ENCODE measurements at regions not wholly inside any gene's neighbourhood (a gene's known extent, or its start where the extent isn't known, plus 50 kb on each side); places are given as distances from the start of the nearest gene placed in this dataset.

DNA sequence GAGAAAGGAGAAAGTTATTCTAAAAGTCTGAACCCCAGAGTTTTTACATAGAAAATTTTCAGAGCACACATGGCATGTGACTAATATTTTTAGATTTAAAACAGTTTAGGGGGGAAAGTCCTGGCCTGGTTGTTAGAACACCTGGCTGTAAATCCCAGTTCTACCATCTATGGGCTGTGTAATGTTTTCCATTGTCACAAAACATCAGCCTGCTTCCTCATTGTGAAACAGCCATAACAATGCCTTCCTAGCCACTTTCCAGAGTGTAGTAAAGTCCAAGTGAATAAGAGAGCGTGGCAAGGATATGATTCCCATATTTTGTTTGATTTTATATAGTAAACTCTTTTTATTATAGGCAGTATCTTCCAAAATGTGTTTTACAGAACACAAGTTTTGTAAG is 310.0 kb upstream of the DCN start:
- H3K4me2 ChIP-seq (ENCODE audit: low read depth, low read length): no peak overlapping the region
- no peaks in the 10 kb centered on the region for H3K4me1 ChIP-seq (ENCODE audit: low read length)
- H3K9me3 ChIP-seq (replicated peaks; ENCODE audit: insufficient read depth, low read length): no peaks in the 10 kb centered on the region
- no peak overlapping the region for H2AFZ ChIP-seq (ENCODE audit: low read length)
- no peak for DNase-seq
- no peak overlapping the region for H3K4me3 ChIP-seq (ENCODE audit: low read length)
- no peaks in the 10 kb centered on the region for H3K27me3 ChIP-seq (replicated peaks; ENCODE audit: insufficient read depth, low read length)
- H3K9ac ChIP-seq (ENCODE audit: low read length): no peak overlapping the region
- no peak overlapping the region for H3K27ac ChIP-seq (ENCODE audit: low read length)
- H3F3A ChIP-seq (ENCODE audit: insufficient read depth, low read length): no peaks in the 10 kb centered on the region
- TF ChIP-seq EZH2phosphoT487 (IDR thresholded peaks at IDR 0.05; ENCODE audit: low read length) (no peak), EZH2 (optimal IDR thresholded peaks at IDR 0.05; ENCODE audit: low read depth, low read length) (no peak)
- TF ChIP-seq, protein P1, sequence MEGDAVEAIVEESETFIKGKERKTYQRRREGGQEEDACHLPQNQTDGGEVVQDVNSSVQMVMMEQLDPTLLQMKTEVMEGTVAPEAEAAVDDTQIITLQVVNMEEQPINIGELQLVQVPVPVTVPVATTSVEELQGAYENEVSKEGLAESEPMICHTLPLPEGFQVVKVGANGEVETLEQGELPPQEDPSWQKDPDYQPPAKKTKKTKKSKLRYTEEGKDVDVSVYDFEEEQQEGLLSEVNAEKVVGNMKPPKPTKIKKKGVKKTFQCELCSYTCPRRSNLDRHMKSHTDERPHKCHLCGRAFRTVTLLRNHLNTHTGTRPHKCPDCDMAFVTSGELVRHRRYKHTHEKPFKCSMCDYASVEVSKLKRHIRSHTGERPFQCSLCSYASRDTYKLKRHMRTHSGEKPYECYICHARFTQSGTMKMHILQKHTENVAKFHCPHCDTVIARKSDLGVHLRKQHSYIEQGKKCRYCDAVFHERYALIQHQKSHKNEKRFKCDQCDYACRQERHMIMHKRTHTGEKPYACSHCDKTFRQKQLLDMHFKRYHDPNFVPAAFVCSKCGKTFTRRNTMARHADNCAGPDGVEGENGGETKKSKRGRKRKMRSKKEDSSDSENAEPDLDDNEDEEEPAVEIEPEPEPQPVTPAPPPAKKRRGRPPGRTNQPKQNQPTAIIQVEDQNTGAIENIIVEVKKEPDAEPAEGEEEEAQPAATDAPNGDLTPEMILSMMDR (IDR thresholded peaks at IDR 0.05; ENCODE audit: low read length): no peak
- no peaks in the 10 kb centered on the region for H4K20me1 ChIP-seq (ENCODE audit: insufficient read depth, low read length)
- H3K9me2 ChIP-seq (replicated peaks; ENCODE audit: insufficient read depth, low read length): no peaks in the 10 kb centered on the region
- no peaks in the 10 kb centered on the region for H3K36me3 ChIP-seq (replicated peaks; ENCODE audit: insufficient read depth, low read length)
- no peaks in the 10 kb centered on the region for H3K79me2 ChIP-seq (ENCODE audit: low read length)

DNA sequence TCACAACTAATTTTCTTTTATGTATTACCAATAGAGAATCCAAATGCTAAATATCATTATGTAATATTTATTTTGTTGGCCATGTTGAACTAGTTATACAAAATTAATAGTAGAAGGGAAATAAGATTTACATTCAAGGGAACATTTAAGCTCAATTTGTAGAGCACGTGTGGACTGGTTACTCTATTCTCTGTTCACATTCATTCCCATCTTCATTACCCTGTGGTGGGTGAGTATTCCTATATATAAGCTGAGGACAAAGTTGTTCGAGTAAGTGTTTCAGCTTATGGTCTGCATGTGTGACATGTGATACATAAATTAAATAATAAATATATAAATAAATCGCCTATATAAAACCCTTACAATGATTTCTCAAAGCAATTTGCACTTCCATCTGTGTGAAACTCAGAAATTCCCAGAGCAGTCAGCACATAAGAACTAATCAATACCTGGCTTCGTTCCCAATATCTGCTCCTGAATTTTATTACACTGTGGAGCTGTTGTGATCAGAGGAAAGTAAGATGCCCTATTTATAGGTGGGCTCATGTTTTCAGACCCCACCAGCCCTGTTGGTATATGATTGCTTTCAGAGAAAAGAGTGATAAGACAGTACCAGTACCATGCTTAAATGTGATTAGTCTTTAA is 308.2 kb upstream of the DCN start:
- Histone ChIP-seq H4K20me1 (ENCODE audit: insufficient read depth, low read length) (no peaks in the 10 kb centered on the region), H3K9ac (ENCODE audit: low read length) (no peak overlapping the region), H3K9me3 (replicated peaks; ENCODE audit: insufficient read depth, low read length) (no peaks in the 10 kb centered on the region), H3K9me2 (replicated peaks; ENCODE audit: insufficient read depth, low read length) (no peaks in the 10 kb centered on the region), H3K36me3 (replicated peaks; ENCODE audit: insufficient read depth, low read length) (no peaks in the 10 kb centered on the region), H3K4me3 (ENCODE audit: low read length) (no peak overlapping the region), H3F3A (ENCODE audit: insufficient read depth, low read length) (no peaks in the 10 kb centered on the region), H3K4me2 (ENCODE audit: low read depth, low read length) (no peak overlapping the region), H3K27ac (ENCODE audit: low read length) (no peak overlapping the region), H3K4me1 (ENCODE audit: low read length) (no peaks in the 10 kb centered on the region), H3K27me3 (replicated peaks; ENCODE audit: insufficient read depth, low read length) (no peaks in the 10 kb centered on the region), H3K79me2 (ENCODE audit: low read length) (no peaks in the 10 kb centered on the region), H2AFZ (ENCODE audit: low read length) (no peak overlapping the region)
- no peak for TF ChIP-seq EZH2 (optimal IDR thresholded peaks at IDR 0.05; ENCODE audit: low read depth, low read length)
- DNase-seq: no peak

DNA sequence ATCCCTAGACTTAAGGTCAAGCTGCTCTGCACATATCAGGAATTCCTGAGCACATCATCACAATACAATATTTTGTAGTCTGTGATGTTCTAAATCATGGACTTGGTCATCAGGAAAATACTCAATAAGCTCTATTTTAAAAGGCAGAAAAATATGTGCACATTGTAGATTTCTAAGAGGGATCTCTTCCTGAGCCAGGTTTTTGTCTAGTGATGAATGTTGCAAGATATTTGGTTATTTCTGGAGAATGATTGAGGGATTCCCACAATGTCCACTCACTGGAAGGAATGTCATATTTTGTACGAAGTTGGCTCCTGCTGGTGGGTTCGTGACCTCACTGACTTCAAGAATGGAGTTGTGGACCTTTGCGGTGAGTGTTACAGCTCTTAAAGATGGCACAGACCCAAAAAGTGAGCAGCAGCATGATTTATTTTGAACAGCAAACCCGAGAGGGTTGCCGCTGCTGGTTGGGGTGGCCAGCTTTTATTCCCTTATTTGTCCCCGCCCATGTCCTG is 300.9 kb upstream of the DCN start:
- H3K27me3 ChIP-seq (replicated peaks; ENCODE audit: insufficient read depth, low read length): no peaks in the 10 kb centered on the region
- H3F3A ChIP-seq (ENCODE audit: insufficient read depth, low read length): no peaks in the 10 kb centered on the region
- H4K20me1 ChIP-seq (ENCODE audit: insufficient read depth, low read length): no peaks in the 10 kb centered on the region
- H3K9me3 ChIP-seq (replicated peaks; ENCODE audit: insufficient read depth, low read length): no peaks in the 10 kb centered on the region
- TF ChIP-seq EZH2phosphoT487 (IDR thresholded peaks at IDR 0.05; ENCODE audit: low read length) (no peak), EZH2 (optimal IDR thresholded peaks at IDR 0.05; ENCODE audit: low read depth, low read length) (no peak)
- TF ChIP-seq, protein P1 (IDR thresholded peaks at IDR 0.05; ENCODE audit: low read length): no peak
- H3K9ac ChIP-seq (ENCODE audit: low read length): no peak overlapping the region
- no peaks in the 10 kb centered on the region for H3K79me2 ChIP-seq (ENCODE audit: low read length)
- H3K27ac ChIP-seq (ENCODE audit: low read length): no peak overlapping the region
- H2AFZ ChIP-seq (ENCODE audit: low read length): no peak overlapping the region
- H3K4me1 ChIP-seq (ENCODE audit: low read length): no peaks in the 10 kb centered on the region
- H3K4me3 ChIP-seq (ENCODE audit: low read length): no peak overlapping the region
- no peaks in the 10 kb centered on the region for H3K9me2 ChIP-seq (replicated peaks; ENCODE audit: insufficient read depth, low read length)
- no peak for DNase-seq
- H3K4me2 ChIP-seq (ENCODE audit: low read depth, low read length): no peak overlapping the region
- H3K36me3 ChIP-seq (replicated peaks; ENCODE audit: insufficient read depth, low read length): no peaks in the 10 kb centered on the region

DNA sequence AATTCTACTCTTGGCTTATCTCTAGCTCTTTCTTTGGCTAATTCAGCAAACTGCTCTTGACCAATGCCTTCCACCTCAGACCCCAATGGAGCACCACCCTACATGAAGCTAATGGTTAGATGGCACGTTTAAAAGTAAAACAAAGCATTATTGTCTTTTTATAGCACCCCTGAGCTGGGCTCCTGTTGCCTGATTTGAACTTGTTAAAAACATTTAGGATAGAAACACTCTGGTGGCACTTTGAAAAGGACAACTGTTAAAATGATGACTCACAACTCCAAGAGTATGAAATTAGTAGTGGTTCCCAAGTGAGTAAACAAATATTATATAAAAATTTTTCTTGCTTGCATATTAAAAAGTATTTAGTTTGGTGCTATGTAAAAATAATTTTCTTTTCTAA is 299.6 kb upstream of the DCN start:
- Histone ChIP-seq H3K4me2 (ENCODE audit: low read depth, low read length) (no peak overlapping the region), H3K9ac (ENCODE audit: low read length) (no peak overlapping the region), H3K27ac (ENCODE audit: low read length) (no peak overlapping the region), H3K4me1 (ENCODE audit: low read length) (no peaks in the 10 kb centered on the region), H2AFZ (ENCODE audit: low read length) (no peak overlapping the region), H3K9me2 (replicated peaks; ENCODE audit: insufficient read depth, low read length) (no peaks in the 10 kb centered on the region), H3F3A (ENCODE audit: insufficient read depth, low read length) (no peaks in the 10 kb centered on the region), H4K20me1 (ENCODE audit: insufficient read depth, low read length) (no peaks in the 10 kb centered on the region), H3K4me3 (ENCODE audit: low read length) (no peak overlapping the region), H3K9me3 (replicated peaks; ENCODE audit: insufficient read depth, low read length) (no peaks in the 10 kb centered on the region), H3K79me2 (ENCODE audit: low read length) (no peaks in the 10 kb centered on the region), H3K36me3 (replicated peaks; ENCODE audit: insufficient read depth, low read length) (no peaks in the 10 kb centered on the region), H3K27me3 (replicated peaks; ENCODE audit: insufficient read depth, low read length) (no peaks in the 10 kb centered on the region)
- no peak for DNase-seq
- no peak for TF ChIP-seq EZH2phosphoT487 (IDR thresholded peaks at IDR 0.05; ENCODE audit: low read length)
- TF ChIP-seq EZH2 (optimal IDR thresholded peaks at IDR 0.05; ENCODE audit: low read depth, low read length): no peak
- TF ChIP-seq, protein P1 (IDR thresholded peaks at IDR 0.05; ENCODE audit: low read length): no peak
